ENCODE measurements at regions not wholly inside any gene's neighbourhood (a gene's known extent, or its start where the extent isn't known, plus 50 kb on each side); places are given as distances from the start of the nearest gene placed in this dataset.

DNA sequence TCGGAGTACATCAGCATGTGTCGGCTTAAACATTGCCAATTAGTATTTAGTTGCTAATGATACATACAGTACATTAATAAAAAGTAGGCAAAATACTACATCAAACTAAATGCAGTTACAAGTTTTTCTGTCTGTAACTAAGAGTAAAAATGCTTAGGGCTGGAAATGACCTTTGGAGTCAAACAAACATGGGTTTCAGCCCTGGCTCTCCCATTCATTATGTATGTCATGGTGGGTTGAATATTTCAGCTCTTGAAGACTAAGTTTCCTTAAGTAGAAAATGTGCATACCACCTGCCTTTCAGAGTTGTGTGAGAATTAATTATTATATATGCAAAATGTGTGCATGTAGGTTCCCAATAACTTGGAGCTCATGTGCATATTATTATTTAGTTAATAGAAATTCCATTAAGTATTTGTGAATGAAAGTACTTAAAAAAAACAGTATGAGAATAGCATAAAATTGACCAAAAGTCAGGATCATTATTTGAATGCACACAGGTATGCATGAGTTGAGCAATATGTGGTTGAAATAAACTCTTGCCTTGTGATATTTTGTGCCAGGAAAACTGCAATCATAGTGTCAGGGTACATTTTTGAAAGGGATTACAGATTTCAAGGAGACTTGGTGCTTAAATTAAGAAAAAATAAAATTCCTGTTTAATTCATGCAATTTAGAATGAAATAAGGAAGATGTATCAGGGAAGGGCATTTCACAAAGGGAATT is 2048.7 kb downstream of the PCDH7 start:
- TF ChIP-seq POLR2AphosphoS5 (IDR thresholded peaks at IDR 0.05) (no peak), POLR2A (IDR thresholded peaks at IDR 0.05) (no peak)
- TF ChIP-seq, protein P1, sequence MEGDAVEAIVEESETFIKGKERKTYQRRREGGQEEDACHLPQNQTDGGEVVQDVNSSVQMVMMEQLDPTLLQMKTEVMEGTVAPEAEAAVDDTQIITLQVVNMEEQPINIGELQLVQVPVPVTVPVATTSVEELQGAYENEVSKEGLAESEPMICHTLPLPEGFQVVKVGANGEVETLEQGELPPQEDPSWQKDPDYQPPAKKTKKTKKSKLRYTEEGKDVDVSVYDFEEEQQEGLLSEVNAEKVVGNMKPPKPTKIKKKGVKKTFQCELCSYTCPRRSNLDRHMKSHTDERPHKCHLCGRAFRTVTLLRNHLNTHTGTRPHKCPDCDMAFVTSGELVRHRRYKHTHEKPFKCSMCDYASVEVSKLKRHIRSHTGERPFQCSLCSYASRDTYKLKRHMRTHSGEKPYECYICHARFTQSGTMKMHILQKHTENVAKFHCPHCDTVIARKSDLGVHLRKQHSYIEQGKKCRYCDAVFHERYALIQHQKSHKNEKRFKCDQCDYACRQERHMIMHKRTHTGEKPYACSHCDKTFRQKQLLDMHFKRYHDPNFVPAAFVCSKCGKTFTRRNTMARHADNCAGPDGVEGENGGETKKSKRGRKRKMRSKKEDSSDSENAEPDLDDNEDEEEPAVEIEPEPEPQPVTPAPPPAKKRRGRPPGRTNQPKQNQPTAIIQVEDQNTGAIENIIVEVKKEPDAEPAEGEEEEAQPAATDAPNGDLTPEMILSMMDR (IDR thresholded peaks at IDR 0.05): no peak
- intact Hi-C loops (cut with DNase I; ENCODE audit: low total_unique reads): no loop called here

DNA sequence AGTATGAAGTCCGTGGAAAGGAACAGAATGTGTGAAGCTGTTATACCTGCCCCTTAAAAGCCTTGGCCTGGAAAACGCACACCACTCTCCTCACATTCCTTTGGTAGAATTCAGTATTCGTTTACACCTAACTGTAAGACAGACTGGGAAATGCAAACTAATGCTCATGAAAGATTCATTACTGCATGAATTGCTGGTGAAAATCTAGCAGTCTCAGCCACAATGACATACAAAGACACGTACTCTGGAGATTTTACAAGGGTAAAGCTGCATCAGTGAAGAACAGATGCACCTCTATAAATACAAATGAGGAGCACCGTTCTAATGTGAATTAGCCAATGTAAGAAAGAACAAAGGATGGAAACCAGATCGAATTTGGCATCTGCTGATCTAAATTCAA is 2051.3 kb downstream of the PCDH7 start:
- no peaks in the 10 kb centered on the region for H3K36me3 ChIP-seq
- no peaks in the 10 kb centered on the region for H3K27me3 ChIP-seq
- intact Hi-C loops (cut with DNase I; ENCODE audit: low total_unique reads): no loop called here
- H3K27ac ChIP-seq: no peak overlapping the region
- no peaks in the 10 kb centered on the region for H3K4me1 ChIP-seq
- TF ChIP-seq POLR2AphosphoS5 (IDR thresholded peaks at IDR 0.05): no peak
- no peaks in the 10 kb centered on the region for H3K9me3 ChIP-seq
- no peak for DNase-seq (ENCODE audit: low spot score in 2 of 2)
- H3K4me3 ChIP-seq: no peak overlapping the region

More for the DNA sequence above, 2048.7 kb downstream of the PCDH7 start:
- H3K4me1 ChIP-seq: no peaks in the 10 kb centered on the region
- H3K27me3 ChIP-seq: no peaks in the 10 kb centered on the region
- no peak for DNase-seq (ENCODE audit: low spot score in 2 of 2)
- H3K27ac ChIP-seq: no peak overlapping the region
- no peaks in the 10 kb centered on the region for H3K9me3 ChIP-seq
- H3K36me3 ChIP-seq: no peaks in the 10 kb centered on the region
- no peak overlapping the region for H3K4me3 ChIP-seq

DNA sequence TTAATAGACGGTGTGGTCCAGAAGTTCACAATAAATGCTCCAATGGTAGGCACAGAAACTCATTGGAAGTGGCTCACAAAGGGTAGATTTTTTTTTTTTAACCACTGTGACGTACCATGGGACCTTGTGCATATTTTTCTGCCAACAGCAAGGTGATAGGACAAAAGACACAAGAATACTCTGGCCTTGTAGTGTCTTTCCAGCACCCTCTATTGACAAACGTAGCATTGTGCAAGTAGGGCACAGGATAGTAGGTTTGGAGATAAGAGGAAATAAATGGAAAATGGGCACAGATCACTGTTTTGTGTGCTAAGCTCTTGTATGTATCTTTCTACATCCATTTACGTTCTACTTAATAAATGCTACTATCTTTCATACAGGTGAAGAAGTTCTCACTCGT is 2054.9 kb downstream of the PCDH7 start:
- intact Hi-C loops (cut with DNase I; ENCODE audit: low total_unique reads): no loop called here
- no peaks in the 10 kb centered on the region for H3K4me1 ChIP-seq
- no peaks in the 10 kb centered on the region for H3K27me3 ChIP-seq
- H3K27ac ChIP-seq: no peak overlapping the region
- no peaks in the 10 kb centered on the region for H3K36me3 ChIP-seq
- no peak for DNase-seq (ENCODE audit: low spot score in 2 of 2)
- no peak overlapping the region for H3K4me3 ChIP-seq
- TF ChIP-seq, protein P1 (IDR thresholded peaks at IDR 0.05): no peak
- TF ChIP-seq POLR2AphosphoS5 (IDR thresholded peaks at IDR 0.05): no peak
- no peak for TF ChIP-seq POLR2A (IDR thresholded peaks at IDR 0.05)
- H3K9me3 ChIP-seq: no peaks in the 10 kb centered on the region

DNA sequence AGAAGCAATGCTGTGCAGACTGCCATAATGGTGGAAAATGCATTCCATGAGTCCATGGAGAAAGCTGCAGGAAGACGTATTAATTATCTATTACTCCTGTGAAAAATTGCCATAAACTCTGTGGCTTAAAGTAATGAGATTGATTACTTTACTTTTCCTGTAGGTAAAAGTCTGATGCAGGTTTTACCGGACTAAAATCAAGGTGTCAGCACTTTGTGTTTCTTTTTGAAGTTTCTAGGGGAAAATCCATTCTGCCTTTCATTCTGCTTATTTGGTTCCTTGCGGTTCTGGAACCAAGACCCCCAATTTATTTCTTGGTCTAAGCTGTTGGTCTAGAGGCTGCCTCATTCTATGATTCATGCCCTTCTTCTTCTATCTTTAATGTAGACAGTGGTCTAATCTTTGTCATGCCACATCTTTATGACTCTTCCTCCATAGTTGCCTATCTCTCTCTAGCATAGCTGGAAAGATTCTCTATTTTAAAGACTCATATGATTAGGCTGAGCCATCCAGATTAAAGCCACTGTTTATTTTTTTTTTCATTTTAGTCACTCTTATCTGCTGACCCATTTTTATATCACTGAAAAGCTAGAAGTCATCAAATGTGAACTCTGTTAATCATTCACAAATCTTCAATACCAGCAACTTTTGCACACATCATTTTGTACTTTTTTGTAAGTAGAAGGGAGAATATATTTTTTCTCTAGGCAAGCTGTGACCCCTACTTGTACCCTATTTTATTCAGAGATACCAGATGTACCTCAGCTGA is 2056.4 kb downstream of the PCDH7 start:
- no peak overlapping the region for H3K27ac ChIP-seq
- no peaks in the 10 kb centered on the region for H3K36me3 ChIP-seq
- H3K9me3 ChIP-seq: no peaks in the 10 kb centered on the region
- H3K27me3 ChIP-seq: no peaks in the 10 kb centered on the region
- intact Hi-C loops (cut with DNase I; ENCODE audit: low total_unique reads): no loop called here
- H3K4me1 ChIP-seq: no peaks in the 10 kb centered on the region
- TF ChIP-seq POLR2AphosphoS5 (IDR thresholded peaks at IDR 0.05) (no peak), POLR2A (IDR thresholded peaks at IDR 0.05) (no peak)
- TF ChIP-seq, protein P1 (IDR thresholded peaks at IDR 0.05): no peak
- DNase-seq (ENCODE audit: low spot score in 2 of 2): no peak
- H3K4me3 ChIP-seq: no peak overlapping the region

DNA sequence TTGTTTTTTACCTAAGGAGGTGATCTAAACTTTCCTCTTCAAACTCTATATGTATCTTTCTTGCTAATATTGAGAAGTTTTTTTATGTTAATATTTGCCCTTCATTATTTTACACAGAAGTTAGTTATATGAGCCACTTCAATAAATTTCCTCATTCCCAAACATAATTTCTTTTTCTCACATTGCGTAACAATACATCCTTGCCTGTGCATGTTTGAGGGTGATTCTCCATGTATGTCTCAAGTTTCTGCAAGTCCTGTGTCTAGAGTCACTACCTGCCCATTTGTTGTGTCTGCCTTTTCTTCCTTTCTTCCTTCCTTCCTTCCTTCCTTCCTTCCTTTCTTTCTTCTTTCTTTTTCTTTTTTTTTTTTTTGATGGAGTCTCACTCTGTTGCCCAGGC is 2057.9 kb downstream of the PCDH7 start:
- H3K9me3 ChIP-seq: no peaks in the 10 kb centered on the region
- no peak overlapping the region for H3K4me3 ChIP-seq
- intact Hi-C loops (cut with DNase I; ENCODE audit: low total_unique reads): no loop called here
- H3K4me1 ChIP-seq: no peaks in the 10 kb centered on the region
- TF ChIP-seq, protein P1 (IDR thresholded peaks at IDR 0.05): no peak
- TF ChIP-seq POLR2AphosphoS5 (IDR thresholded peaks at IDR 0.05): no peak
- TF ChIP-seq POLR2A (IDR thresholded peaks at IDR 0.05): no peak
- H3K36me3 ChIP-seq: no peaks in the 10 kb centered on the region
- DNase-seq (ENCODE audit: low spot score in 2 of 2): no peak
- no peaks in the 10 kb centered on the region for H3K27me3 ChIP-seq
- no peak overlapping the region for H3K27ac ChIP-seq
